IMR-90 (cell line): ENCODE measurements at regions not wholly inside any gene's neighbourhood (a gene's known extent, or its start where the extent isn't known, plus 50 kb on each side); places are given as distances from the start of the nearest gene placed in this dataset.
A peak's percentile ranks its signal among the peaks of the same experiment; 100 is the strongest.

Experiments used
- ATAC-seq: fragments of 200-7000 bp; cut with Tn5 transposase; 2 replicates; pipeline ENCODE4 v1.9.1; 2020; ENCODE audit warnings: low read depth, mild to moderate bottlenecking, moderate library complexity
- BruUV-seq: library from RNA; stranded (reverse); fragments of 400-500 nt; replicated peaks from 2 replicates; lab custom pipeline; 2021; lab: Mats Ljungman, UMichigan
- CTCF ChIA-PET: fragments of 300-600 bp; formaldehyde crosslinking; extraction: SDS; loops from one replicate; lab custom pipeline; 2021; ENCODE audit warnings: antibody characterized with exemption; lab: Yijun Ruan, JAX
- POLR2A ChIA-PET: fragments of 300-600 bp; sonication (Branson Sonifier 250); formaldehyde crosslinking; loops from one replicate; lab custom pipeline; 2022; ENCODE audit warnings: antibody characterized with exemption; ENCODE audit not compliant: unreplicated experiment; lab: Charles Lee
- DNase-seq: peaks from one replicate; pipeline ENCODE4 v3.0.0; 2013
- H2AFZ ChIP-seq: replicated peaks from 2 replicates; pipeline ENCODE3; 2013; ENCODE audit warnings: low read length, mild to moderate bottlenecking; ENCODE audit not compliant: poor library complexity
- H2AK5ac ChIP-seq: 2 replicates; pipeline ENCODE4 v1.6.1; 2013; ENCODE audit warnings: low read depth, low read length, inconsistent platforms
- H2AK9ac ChIP-seq: replicated peaks from 2 replicates; pipeline ENCODE3; 2013; ENCODE audit warnings: mild to moderate bottlenecking, low read depth, low read length, moderate library complexity; ENCODE audit not compliant: poor library complexity
- H2BK120ac ChIP-seq: 2 replicates; pipeline ENCODE4 v1.6.1; 2013; ENCODE audit warnings: low read depth, low read length, inconsistent platforms
- H2BK15ac ChIP-seq: 3 replicates; pipeline ENCODE4 v1.6.1; 2013; ENCODE audit warnings: low read depth, low read length, inconsistent platforms
- H2BK20ac ChIP-seq: 2 replicates; pipeline ENCODE4 v1.6.1; 2013; ENCODE audit warnings: low read depth, mild to moderate bottlenecking, inconsistent platforms, low read length, moderate library complexity
- H2BK5ac ChIP-seq: 2 replicates; pipeline ENCODE4 v1.6.1; 2013; ENCODE audit warnings: mild to moderate bottlenecking, low read depth, low read length, inconsistent platforms; ENCODE audit not compliant: poor library complexity, severe bottlenecking
- H3K14ac ChIP-seq: replicated peaks from 2 replicates; pipeline ENCODE4 v1.6.1; 2013; ENCODE audit warnings: low read depth, low read length, inconsistent platforms
- H3K18ac ChIP-seq: 2 replicates; pipeline ENCODE4 v1.6.1; 2013; ENCODE audit warnings: low read depth, low read length, control low read depth
- H3K23ac ChIP-seq: 2 replicates; pipeline ENCODE4 v1.6.1; 2013; ENCODE audit warnings: low read depth, low read length, inconsistent platforms
- H3K27ac ChIP-seq: 2 replicates; pipeline ENCODE4 v1.5.1; 2013; ENCODE audit warnings: mild to moderate bottlenecking, control low read depth, low read length; ENCODE audit not compliant: insufficient read depth
- H3K27me3 ChIP-seq: 2 replicates; pipeline ENCODE4 v1.6.1; 2013; ENCODE audit warnings: low read length; ENCODE audit not compliant: control insufficient read depth, insufficient read depth
- H3K36me3 ChIP-seq: 2 replicates; pipeline ENCODE4 v1.6.1; 2013; ENCODE audit warnings: low read length, mixed read lengths; ENCODE audit not compliant: control insufficient read depth, insufficient read depth
- H3K4ac ChIP-seq: 2 replicates; pipeline ENCODE4 v1.6.1; 2013; ENCODE audit warnings: low read depth, low read length, inconsistent platforms
- H3K4me1 ChIP-seq: 2 replicates; pipeline ENCODE4 v1.6.1; 2013; ENCODE audit warnings: low read length, mixed read lengths; ENCODE audit not compliant: control insufficient read depth, insufficient read depth
- H3K4me2 ChIP-seq: 2 replicates; pipeline ENCODE4 v1.6.1; 2013; ENCODE audit warnings: low read depth, mild to moderate bottlenecking, control low read depth, low read length, moderate library complexity
- H3K4me3 ChIP-seq: 2 replicates; pipeline ENCODE4 v1.5.1; 2013; ENCODE audit warnings: low read depth, mild to moderate bottlenecking, control low read depth, low read length, moderate library complexity; ENCODE audit not compliant: insufficient read depth
- H3K56ac ChIP-seq: 2 replicates; pipeline ENCODE4 v1.6.1; 2013; ENCODE audit warnings: low read length, inconsistent platforms; ENCODE audit not compliant: insufficient read depth; ENCODE audit errors: extremely low read depth
- H3K79me1 ChIP-seq, 2 experiments: 2 replicates each; pipeline ENCODE4 v1.6.1; 2013; ENCODE audit warnings: low read length in 2 of 2, inconsistent platforms in 1 of 2, low read depth in 1 of 2
- H3K9ac ChIP-seq: 2 replicates; pipeline ENCODE4 v1.6.1; 2013; ENCODE audit warnings: low read depth, low read length, control low read depth
- H3K9me1 ChIP-seq: 2 replicates; pipeline ENCODE4 v1.6.1; 2013; ENCODE audit warnings: low read length, inconsistent platforms; ENCODE audit not compliant: insufficient read depth
- H3K9me3 ChIP-seq: 2 replicates; pipeline ENCODE4 v1.6.1; 2013; ENCODE audit warnings: low read length; ENCODE audit not compliant: control insufficient read depth, insufficient read depth
- H4K20me1 ChIP-seq: 2 replicates; pipeline ENCODE4 v1.6.1; 2013; ENCODE audit warnings: low read length, inconsistent platforms; ENCODE audit not compliant: insufficient read depth
- H4K5ac ChIP-seq: 2 replicates; pipeline ENCODE4 v1.6.1; 2013; ENCODE audit warnings: mild to moderate bottlenecking, low read depth, low read length, control low read depth
- H4K8ac ChIP-seq, 2 experiments: 2 replicates each; pipeline ENCODE4 v1.6.1; 2013; ENCODE audit warnings: low read depth in 2 of 2, low read length in 2 of 2, control low read depth in 1 of 2, inconsistent platforms in 1 of 2
- H4K91ac ChIP-seq: 2 replicates; pipeline ENCODE4 v1.6.1; 2013; ENCODE audit warnings: low read depth, low read length, inconsistent platforms; ENCODE audit not compliant: insufficient read depth
- CEBPB ChIP-seq: IDR thresholded peaks from 2 replicates; pipeline ENCODE4 v1.6.1; 2012; ENCODE audit warnings: low read depth, low read length, improper control_type of control experiment
- ELK1 ChIP-seq: fragments of 150-350 bp; IDR thresholded peaks from 2 replicates; pipeline ENCODE4 v1.6.1; 2016; ENCODE audit warnings: low read depth, mild to moderate bottlenecking, low read length, moderate library complexity, borderline replicate concordance
- whole genome bisulfite sequencing, 2 experiments: methylation state at CpG; one replicate each; pipeline versions ENCODE4 v1.1.5 to v1.1.7; 2013; ENCODE audit warnings: missing lambda C conversion rate in 2 of 2; ENCODE audit not compliant: insufficient read length in 1 of 2; ENCODE audit errors: extremely low coverage in 2 of 2; 5-methylcytosine and 5-hydroxymethylcytosine counted together
- dilution Hi-C: fragments of 300-500 bp; cut with HindIII; formaldehyde crosslinking; loops from one replicate; pipeline ENCODE4 v1.14.3; 2018; ENCODE audit warnings: low sequenced_read_pairs; ENCODE audit not compliant: unreplicated experiment
- in situ Hi-C: fragments of 300-500 bp; cut with MboI; formaldehyde crosslinking; loops from 3 replicates; pipeline ENCODE4 v1.14.3; 2019; ENCODE audit warnings: low sequenced_read_pairs, inconsistent platforms, mixed read lengths
- intact Hi-C: fragments of 100-400 bp; cut with micrococcal nuclease; formaldehyde crosslinking; loops from 2 replicates; pipeline ENCODE4 v1.10.0; 2022

DNA sequence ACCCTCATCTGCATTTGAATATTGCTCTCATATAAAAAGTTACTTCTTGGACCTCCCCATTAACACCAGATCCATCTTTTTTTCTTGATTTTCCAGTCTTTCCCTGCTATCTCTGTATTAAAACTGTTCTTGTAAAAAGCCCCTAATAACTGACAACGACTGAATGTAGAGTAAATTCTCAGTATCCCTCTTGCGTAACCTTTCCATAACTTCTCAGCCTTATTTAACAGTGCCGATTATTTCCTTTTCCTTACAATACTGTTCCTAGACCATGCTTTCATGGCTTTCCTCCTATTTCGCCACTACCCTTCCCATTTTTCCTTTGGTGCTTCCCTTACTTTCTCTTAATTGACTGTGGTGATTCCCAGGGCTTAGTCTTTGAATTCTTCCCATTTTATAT lies 348.9 kb upstream of the DSEL start:
- H2AFZ ChIP-seq, result no peak overlapping the region
- DNase-seq (no peak), ATAC-seq (no peak)
- no peak overlapping the region for H3K56ac ChIP-seq
- H2AK9ac ChIP-seq, result no peak overlapping the region
- H3K9me1 ChIP-seq, result no peaks in the 10 kb centered on the region
- no peak overlapping the region; the same call in 1 of the 2 replicates for H3K4me2 ChIP-seq
- no peak overlapping the region for H3K9ac ChIP-seq
- no peaks in the 10 kb centered on the region for H3K79me1 ChIP-seq
- peak overlapping the region; percentile 62 for H2BK5ac ChIP-seq
- ChIA-PET CTCF (no interaction called here), POLR2A (no interaction called here)
- peak overlapping the region; percentile 78; the same call in 1 of the 2 replicates for H3K18ac ChIP-seq
- no peak overlapping the region; a peak in 1 of 4 replicates for H4K8ac ChIP-seq
- H3K9me3 ChIP-seq, result no peaks in the 10 kb centered on the region
- H3K4ac ChIP-seq, result peak overlapping the region; percentile 16; the same call in 1 of the 2 replicates
- peak overlapping the region; percentile 5; the same call in 1 of the 2 replicates for H3K14ac ChIP-seq
- no peaks in the 10 kb centered on the region for H4K20me1 ChIP-seq
- H3K4me1 ChIP-seq, result peaks cover 2% of the 10 kb centered on the region; the same call in 1 of the 2 replicates
- H3K23ac ChIP-seq, result no peak overlapping the region
- H3K27me3 ChIP-seq, result no peaks in the 10 kb centered on the region
- H2AK5ac ChIP-seq, result no peak overlapping the region
- H2BK15ac ChIP-seq, result no peak overlapping the region; the same call in 2 of the 3 replicates
- no peak overlapping the region for H4K91ac ChIP-seq
- in situ Hi-C loops, result loop anchor here (10.0 kb wide), 1 partner anchor 351 kb away; the partner anchor contains the start of gene DSEL
- TF ChIP-seq ELK1, result no peak
- TF ChIP-seq CEBPB, result peak; percentile 88
- H2BK120ac ChIP-seq, result peak overlapping the region; percentile 24
- no TSS peak for BruUV-seq
- H4K5ac ChIP-seq, result peak overlapping the region; percentile 47; the same call in 1 of the 2 replicates
- H2BK20ac ChIP-seq, result peak overlapping the region; percentile 43; the same call in 1 of the 2 replicates
- intact Hi-C loops, result loop anchor here (10.0 kb wide), 2 partner anchors 191 to 651 kb away; no protein-coding TSS in a partner anchor
- dilution Hi-C loops, result no loop called here
- 100% methylated on average over 1 of the region's 4 CpGs; no CpG with 5 or more reads in 1 of the 2 experiments for WGBS, 2 experiments
- no peak overlapping the region for H3K27ac ChIP-seq
- H3K36me3 ChIP-seq, result no peaks in the 10 kb centered on the region
- H3K4me3 ChIP-seq, result no peak overlapping the region
